Stimulated activated CD4-positive, alpha-beta T cell treated with anti-CD3 and anti-CD28 coated beads, Interleukin-2, amount 100 ng/mL, for 24 hours (primary cell): ENCODE measurements at regions not wholly inside any gene's neighbourhood (a gene's known extent, or its start where the extent isn't known, plus 50 kb on each side); places are given as distances from the start of the nearest gene placed in this dataset.

Source experiments
- DNase-seq, 2 donors: peaks; one replicate each; pipeline ENCODE4 v3.0.0-alpha.2; 2020

- DNase-seq: no peak
These were observed 257.9 kb upstream of the AMELY start for GRCh38 chrY:7169475-7169874.

- DNase-seq: no peak
These were observed 229.9 kb upstream of the AMELY start for GRCh38 chrY:7141477-7141876.
